GM23248 (cell line): ENCODE measurements at regions not wholly inside any gene's neighbourhood (a gene's known extent, or its start where the extent isn't known, plus 50 kb on each side); places are given as distances from the start of the nearest gene placed in this dataset.
"Not testable (repeated sequence)": the region's sequence is repeated elsewhere in the genome, so short reads cannot be mapped to it uniquely, and the experiment has no call there.

Experiments
- DNase-seq: peaks from one replicate; pipeline ENCODE4 v3.0.0-alpha.2; 2015
- H2AFZ ChIP-seq: fragments of 200-600 bp; sonication (generic); 2 replicates; pipeline ENCODE4 v1.6.1; 2016; ENCODE audit warnings: antibody characterized with exemption
- H3F3A ChIP-seq: fragments of 200-600 bp; sonication (generic); 2 replicates; pipeline ENCODE4 v1.6.1; 2016; ENCODE audit warnings: mild to moderate bottlenecking, antibody characterized with exemption, mixed run types; ENCODE audit not compliant: insufficient read depth
- H3K27ac ChIP-seq: fragments of 200-600 bp; sonication (generic); 2 replicates; pipeline ENCODE4 v1.5.1; 2016; ENCODE audit warnings: mild to moderate bottlenecking
- H3K27me3 ChIP-seq: fragments of 200-600 bp; sonication (generic); replicated peaks from 2 replicates; pipeline ENCODE4 v1.6.1; 2016; ENCODE audit warnings: mild to moderate bottlenecking; ENCODE audit not compliant: insufficient read depth
- H3K36me3 ChIP-seq: fragments of 200-600 bp; sonication (generic); 2 replicates; pipeline ENCODE4 v1.6.1; 2016; ENCODE audit warnings: low read depth, mild to moderate bottlenecking
- H3K4me1 ChIP-seq: fragments of 200-600 bp; sonication (generic); 2 replicates; pipeline ENCODE4 v1.6.1; 2016; ENCODE audit warnings: mild to moderate bottlenecking; ENCODE audit not compliant: insufficient read depth
- H3K4me2 ChIP-seq: fragments of 200-600 bp; sonication (generic); one replicate; pipeline ENCODE4 v1.6.1; 2016; ENCODE audit warnings: mild to moderate bottlenecking; ENCODE audit not compliant: unreplicated experiment
- H3K4me3 ChIP-seq: fragments of 200-600 bp; sonication (generic); 2 replicates; pipeline ENCODE4 v1.5.1; 2016; ENCODE audit warnings: mild to moderate bottlenecking
- H3K79me2 ChIP-seq: fragments of 200-600 bp; sonication (generic); 2 replicates; pipeline ENCODE4 v1.6.1; 2016; ENCODE audit warnings: mild to moderate bottlenecking; ENCODE audit not compliant: insufficient read depth
- H3K9ac ChIP-seq: fragments of 200-600 bp; sonication (generic); 2 replicates; pipeline ENCODE4 v1.6.1; 2016; ENCODE audit warnings: mild to moderate bottlenecking
- H3K9me2 ChIP-seq: fragments of 200-600 bp; sonication (generic); 2 replicates; pipeline ENCODE4 v1.6.1; 2016; ENCODE audit warnings: mixed run types, mild to moderate bottlenecking, moderate library complexity; ENCODE audit not compliant: insufficient read depth
- H3K9me3 ChIP-seq: fragments of 200-600 bp; sonication (generic); one replicate; pipeline ENCODE4 v1.6.1; 2017; ENCODE audit warnings: low read depth
- H4K20me1 ChIP-seq: fragments of 200-600 bp; sonication (generic); 2 replicates; pipeline ENCODE4 v1.6.0; 2016; ENCODE audit not compliant: insufficient read depth
- EZH2 ChIP-seq: fragments of 200-600 bp; sonication (generic); IDR thresholded peaks from 2 replicates; pipeline ENCODE4 v1.6.1; 2018; ENCODE audit warnings: antibody characterized with exemption, mild to moderate bottlenecking; ENCODE audit not compliant: insufficient read depth, poor library complexity, severe bottlenecking
- EZH2phosphoT487 ChIP-seq: fragments of 200-600 bp; sonication (generic); IDR thresholded peaks from 2 replicates; pipeline ENCODE4 v1.6.1; 2018; ENCODE audit warnings: antibody characterized with exemption, moderate library complexity, mild to moderate bottlenecking, low read depth; ENCODE audit not compliant: insufficient read depth
- WGBS, 2 experiments: methylation state at CpG; one replicate each; pipeline ENCODE4 v1.1.6; 2015 to 2017; ENCODE audit warnings: low lambda C conversion rate in 2 of 2, low coverage in 1 of 2; ENCODE audit errors: missing lambda C conversion rate in 2 of 2; 5-methylcytosine and 5-hydroxymethylcytosine counted together
- in situ Hi-C: fragments of 300-500 bp; cut with MboI; formaldehyde crosslinking; loops from 2 replicates; pipeline ENCODE4 v1.15.0; 2020

DNA sequence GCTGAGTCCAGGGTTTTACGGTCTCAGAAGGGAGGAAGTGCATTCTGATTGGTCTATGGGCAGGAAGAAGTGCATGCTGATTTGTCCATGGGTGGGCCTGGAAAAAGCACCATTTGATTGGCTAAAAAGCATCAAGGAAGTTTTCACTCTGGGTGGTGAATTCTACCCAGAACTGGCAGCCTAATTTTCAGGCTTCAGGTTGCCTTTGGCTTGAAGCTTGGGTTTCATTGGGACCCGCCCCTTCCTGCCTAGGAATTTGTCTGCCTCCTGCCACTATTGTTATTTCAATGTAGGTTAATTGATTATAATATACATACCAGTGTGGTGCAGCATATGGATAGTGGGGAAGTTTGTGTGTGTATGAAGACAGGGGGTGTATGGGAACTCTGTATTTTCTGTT, 1355.9 kb downstream of the SI start:
- H3K27me3 ChIP-seq = no peaks in the 10 kb centered on the region
- WGBS, 2 experiments = 43 to 49% methylated on average over 2 of the region's 2 CpGs
- H3K79me2 ChIP-seq = no peaks in the 10 kb centered on the region
- H3F3A ChIP-seq = no peaks in the 10 kb centered on the region
- H4K20me1 ChIP-seq = no peaks in the 10 kb centered on the region
- H3K4me2 ChIP-seq = no peak overlapping the region
- H2AFZ ChIP-seq = no peak overlapping the region
- H3K9ac ChIP-seq = no peak overlapping the region
- H3K4me1 ChIP-seq = no peaks in the 10 kb centered on the region
- TF ChIP-seq EZH2 = no peak
- TF ChIP-seq EZH2phosphoT487 = no peak
- no peak for DNase-seq
- no peak overlapping the region for H3K27ac ChIP-seq
- H3K9me2 ChIP-seq = no peaks in the 10 kb centered on the region
- no peaks in the 10 kb centered on the region for H3K9me3 ChIP-seq
- no peaks in the 10 kb centered on the region for H3K36me3 ChIP-seq
- in situ Hi-C loops = no loop called here
- H3K4me3 ChIP-seq = no peak overlapping the region

- TF ChIP-seq EZH2 (no peak), EZH2phosphoT487 (no peak)
- in situ Hi-C loops = no loop called here
- Histone ChIP-seq H3K79me2 (no peaks in the 10 kb centered on the region), H3K9ac (no peak overlapping the region), H3K27me3 (no peaks in the 10 kb centered on the region), H3K27ac (no peak overlapping the region), H3K36me3 (no peaks in the 10 kb centered on the region), H3K4me2 (no peak overlapping the region), H3K4me3 (no peak overlapping the region), H3F3A (no peaks in the 10 kb centered on the region), H3K9me3 (no peaks in the 10 kb centered on the region), H4K20me1 (no peaks in the 10 kb centered on the region), H2AFZ (no peak overlapping the region), H3K9me2 (no peaks in the 10 kb centered on the region), H3K4me1 (no peaks in the 10 kb centered on the region)
- 50 to 52% methylated on average over 6 of the region's 6 CpGs for WGBS, 2 experiments
- no peak for DNase-seq
Observed at GRCh38 chr3:163721596-163721995, 1356.7 kb downstream of the SI start.

DNA sequence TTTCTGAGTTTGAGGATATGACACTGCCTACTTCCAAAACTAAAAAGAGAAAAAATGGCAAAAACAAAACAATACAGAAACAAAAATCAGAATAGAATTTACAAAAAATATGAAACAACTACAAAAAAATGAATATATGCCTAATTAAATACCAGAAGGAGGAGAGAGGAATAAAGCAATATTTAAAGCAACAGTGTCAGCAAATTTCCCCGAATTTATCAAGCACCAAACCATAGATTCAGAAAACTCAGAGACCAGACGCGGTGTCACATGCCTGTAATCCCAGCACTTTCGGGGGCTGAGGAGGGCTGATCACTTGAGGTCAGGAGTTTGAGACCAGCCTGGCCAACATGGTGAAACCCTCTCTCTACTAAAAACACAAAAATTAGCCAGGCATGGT, 1360.9 kb downstream of the SI start:
- H2AFZ ChIP-seq = no peak overlapping the region
- no peaks in the 10 kb centered on the region for H3K9me3 ChIP-seq
- no peak for DNase-seq
- H3F3A ChIP-seq = no peaks in the 10 kb centered on the region
- no peak overlapping the region for H3K4me3 ChIP-seq
- H3K9ac ChIP-seq = no peak overlapping the region
- no peaks in the 10 kb centered on the region for H4K20me1 ChIP-seq
- in situ Hi-C loops = no loop called here
- H3K4me1 ChIP-seq = no peaks in the 10 kb centered on the region
- H3K27ac ChIP-seq = no peak overlapping the region
- no peaks in the 10 kb centered on the region for H3K9me2 ChIP-seq
- 54 to 58% methylated on average over 4 of the region's 4 CpGs for WGBS, 2 experiments
- no peaks in the 10 kb centered on the region for H3K27me3 ChIP-seq
- TF ChIP-seq EZH2 = no peak
- TF ChIP-seq EZH2phosphoT487 = no peak
- no peaks in the 10 kb centered on the region for H3K79me2 ChIP-seq
- no peak overlapping the region for H3K4me2 ChIP-seq
- no peaks in the 10 kb centered on the region for H3K36me3 ChIP-seq

DNA sequence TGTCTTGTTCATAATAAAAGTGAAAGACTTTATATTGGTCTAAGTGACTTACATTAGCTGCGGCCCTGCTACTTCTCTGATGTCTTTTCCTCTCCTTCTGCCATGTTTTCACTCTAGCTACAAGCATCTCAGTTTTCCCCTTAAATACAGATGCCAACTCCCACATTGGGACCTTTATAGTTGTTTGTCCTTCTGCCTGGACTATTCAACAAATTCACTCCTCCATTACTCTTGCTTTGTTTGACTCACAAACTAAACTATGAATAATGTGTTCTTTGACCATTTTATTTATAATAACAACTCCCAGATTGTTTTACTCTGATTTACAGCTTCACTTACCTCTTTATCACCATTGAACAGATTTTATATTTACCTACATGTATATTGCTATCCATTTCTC, 1369.9 kb downstream of the SI start:
- Histone ChIP-seq H3K9ac (no peak overlapping the region), H3K79me2 (no peaks in the 10 kb centered on the region), H3K4me1 (no peaks in the 10 kb centered on the region), H3K27ac (no peak overlapping the region), H3K4me3 (no peak overlapping the region), H3K9me2 (no peaks in the 10 kb centered on the region), H3K4me2 (no peak overlapping the region), H3K27me3 (no peaks in the 10 kb centered on the region), H2AFZ (no peak overlapping the region), H3F3A (no peaks in the 10 kb centered on the region), H4K20me1 (no peaks in the 10 kb centered on the region), H3K9me3 (no peaks in the 10 kb centered on the region), H3K36me3 (no peaks in the 10 kb centered on the region; the same call in 1 of the 2 replicates)
- DNase-seq = no peak
- TF ChIP-seq EZH2 = no peak
- TF ChIP-seq EZH2phosphoT487 = no peak
- in situ Hi-C loops = no loop called here
- WGBS, 2 experiments = 41 to 43% methylated on average over 1 of the region's 1 CpG

GRCh38 chr3:163707659-163708058, 1370.6 kb downstream of the SI start:
- no peaks in the 10 kb centered on the region; the same call in 1 of the 2 replicates for H3K36me3 ChIP-seq
- TF ChIP-seq EZH2phosphoT487 (no peak), EZH2 (no peak)
- no peaks in the 10 kb centered on the region for H3F3A ChIP-seq
- no peak overlapping the region for H3K9ac ChIP-seq
- no peaks in the 10 kb centered on the region for H3K27me3 ChIP-seq
- H3K4me2 ChIP-seq = no peak overlapping the region
- H3K4me3 ChIP-seq = no peak overlapping the region
- no peak overlapping the region for H2AFZ ChIP-seq
- no peaks in the 10 kb centered on the region for H3K9me2 ChIP-seq
- no peaks in the 10 kb centered on the region for H4K20me1 ChIP-seq
- in situ Hi-C loops = no loop called here
- no peak overlapping the region for H3K27ac ChIP-seq
- DNase-seq = no peak
- H3K4me1 ChIP-seq = no peaks in the 10 kb centered on the region
- no peaks in the 10 kb centered on the region for H3K79me2 ChIP-seq
- H3K9me3 ChIP-seq = no peaks in the 10 kb centered on the region

GRCh38 chr3:163698221-163698620, 1380.1 kb downstream of the SI start:
- H3K79me2 ChIP-seq, H3K36me3 ChIP-seq, H3K9me3 ChIP-seq, H3K9ac ChIP-seq, H3K4me3 ChIP-seq, in situ Hi-C loops, H3K4me1 ChIP-seq, H3F3A ChIP-seq, H3K4me2 ChIP-seq, H3K9me2 ChIP-seq, H3K27me3 ChIP-seq, DNase-seq, H4K20me1 ChIP-seq, H3K27ac ChIP-seq, H2AFZ ChIP-seq: not testable (repeated sequence)
- WGBS, 2 experiments = 19 to 20% methylated on average over 5 of the region's 5 CpGs
